Uterus (tissue), 2 donors: ENCODE measurements at regions not wholly inside any gene's neighbourhood (a gene's known extent, or its start where the extent isn't known, plus 50 kb on each side); places are given as distances from the start of the nearest gene placed in this dataset.

Experiments used
- CTCF ChIP-seq, 4 experiments: fragments of 200-600 bp in 2 of 4; fragments of 450-650 bp in 2 of 4; sonication (generic) in 2 of 4; IDR thresholded peaks; one replicate each; pipeline ENCODE4 v1.5.1; 2016 to 2019; ENCODE audit warnings: antibody characterized with exemption in 4 of 4, mild to moderate bottlenecking in 2 of 4, moderate library complexity in 1 of 4
- POLR2A ChIP-seq, 2 donors: fragments of 450-650 bp; IDR thresholded peaks; one replicate each; pipeline ENCODE4 v1.6.1; 2016; ENCODE audit warnings: antibody characterized with exemption in 2 of 2, mild to moderate bottlenecking in 1 of 2, moderate library complexity in 1 of 2

- TF ChIP-seq CTCF (IDR thresholded peaks at IDR 0.05): no peak
- no peak for TF ChIP-seq POLR2A (IDR thresholded peaks at IDR 0.05)
Observed at GRCh38 chr6:108755257-108756240, 92.7 kb upstream of the ARMC2 start.
